ENCODE measurements at regions not wholly inside any gene's neighbourhood (a gene's known extent, or its start where the extent isn't known, plus 50 kb on each side); places are given as distances from the start of the nearest gene placed in this dataset.

- no peaks in the 10 kb centered on the region for H3K27me3 ChIP-seq
- no peak for TF ChIP-seq CTCF (IDR thresholded peaks at IDR 0.05; ENCODE audit: low read depth, low read length)
- no peaks in the 10 kb centered on the region for H3K9me3 ChIP-seq
Observed at GRCh38 chr2:62286089-62286785, 90.3 kb downstream of the B3GNT2 start.

GRCh38 chr2:62284980-62285379 lies 89.1 kb downstream of the B3GNT2 start:
- no peak for DNase-seq
- H3K4me3 ChIP-seq (ENCODE audit: low read depth, low read length), result no peak overlapping the region
- TF ChIP-seq CTCF (IDR thresholded peaks at IDR 0.05; ENCODE audit: low read depth, low read length), result no peak
- H3K4me1 ChIP-seq, result peaks cover 3% of the 10 kb centered on the region; the same call in 1 of the 2 replicates
- no peaks in the 10 kb centered on the region for H3K27me3 ChIP-seq
- H3K9me3 ChIP-seq, result no peaks in the 10 kb centered on the region
- H3K36me3 ChIP-seq, result no peaks in the 10 kb centered on the region

More at GRCh38 chr2:62286089-62286785, 90.3 kb downstream of the B3GNT2 start:
- no peak for DNase-seq
- Histone ChIP-seq H3K4me1 (peaks cover 3% of the 10 kb centered on the region; the same call in 1 of the 2 replicates), H3K36me3 (no peaks in the 10 kb centered on the region), H3K4me3 (ENCODE audit: low read depth, low read length) (no peak overlapping the region)

GRCh38 chr2:62284471-62284870 lies 88.6 kb downstream of the B3GNT2 start:
- Histone ChIP-seq H3K27me3 (no peaks in the 10 kb centered on the region), H3K9me3 (no peaks in the 10 kb centered on the region), H3K4me3 (ENCODE audit: low read depth, low read length) (no peak overlapping the region), H3K36me3 (no peaks in the 10 kb centered on the region), H3K4me1 (peaks cover 3% of the 10 kb centered on the region; the same call in 1 of the 2 replicates)
- no peak for TF ChIP-seq CTCF (IDR thresholded peaks at IDR 0.05; ENCODE audit: low read depth, low read length)
- no peak for DNase-seq

GRCh38 chr2:62283147-62283546 lies 87.2 kb downstream of the B3GNT2 start:
- no peaks in the 10 kb centered on the region for H3K27me3 ChIP-seq
- H3K4me3 ChIP-seq (ENCODE audit: low read depth, low read length), result no peak overlapping the region
- no peaks in the 10 kb centered on the region for H3K4me1 ChIP-seq
- H3K9me3 ChIP-seq, result no peaks in the 10 kb centered on the region
- no peaks in the 10 kb centered on the region for H3K36me3 ChIP-seq
- no peak for DNase-seq
- no peak for TF ChIP-seq CTCF (IDR thresholded peaks at IDR 0.05; ENCODE audit: low read depth, low read length)

- Histone ChIP-seq H3K9me3 (no peaks in the 10 kb centered on the region), H3K36me3 (no peaks in the 10 kb centered on the region), H3K4me3 (ENCODE audit: low read depth, low read length) (no peak overlapping the region), H3K27me3 (no peaks in the 10 kb centered on the region), H3K4me1 (no peaks in the 10 kb centered on the region)
- DNase-seq, result no peak
- no peak for TF ChIP-seq CTCF (IDR thresholded peaks at IDR 0.05; ENCODE audit: low read depth, low read length)
Observed at GRCh38 chr2:62281663-62282062, 85.7 kb downstream of the B3GNT2 start.

- Histone ChIP-seq H3K27me3 (no peaks in the 10 kb centered on the region), H3K36me3 (no peaks in the 10 kb centered on the region), H3K4me3 (ENCODE audit: low read depth, low read length) (no peak overlapping the region), H3K9me3 (no peaks in the 10 kb centered on the region), H3K4me1 (no peaks in the 10 kb centered on the region)
- DNase-seq, result no peak
- TF ChIP-seq CTCF (IDR thresholded peaks at IDR 0.05; ENCODE audit: low read depth, low read length), result no peak
Observed at GRCh38 chr2:62277688-62278087, 81.8 kb downstream of the B3GNT2 start.

All from BE2C (cell line).